ENCODE measurements at regions not wholly inside any gene's neighbourhood (a gene's known extent, or its start where the extent isn't known, plus 50 kb on each side); places are given as distances from the start of the nearest gene placed in this dataset.

GRCh38 chr5:174418809-174419539 is 305.4 kb upstream of the MSX2 start:
- peak; percentile 7 for DNase-seq (ENCODE audit: low read depth, low spot score)
- H3K36me3 Mint-ChIP-seq (ENCODE audit: low read depth), result no peaks in the 10 kb centered on the region

GRCh38 chr5:174419540-174420132 is 304.7 kb upstream of the MSX2 start:
- peaks cover 2% of the 10 kb centered on the region for H3K9me3 Mint-ChIP-seq
- peak; percentile 98 for TF ChIP-seq CTCF (conservative IDR thresholded peaks at IDR 0.05)
- no peak overlapping the region for H3K27ac Mint-ChIP-seq (ENCODE audit: unreplicated experiment)

More at GRCh38 chr5:174418809-174419539, 305.4 kb upstream of the MSX2 start:
- H3K4me1 Mint-ChIP-seq, result peaks cover 22% of the 10 kb centered on the region
- peak overlapping the region; percentile 42 for H3K4me3 Mint-ChIP-seq
- H3K27me3 Mint-ChIP-seq (ENCODE audit: low read depth), result peaks cover 38% of the 10 kb centered on the region
- TF ChIP-seq CTCF (conservative IDR thresholded peaks at IDR 0.05), result no peak
- peaks cover 2% of the 10 kb centered on the region for H3K9me3 Mint-ChIP-seq
- H3K27ac Mint-ChIP-seq (ENCODE audit: unreplicated experiment), result no peak overlapping the region

GRCh38 chr5:174420651-174421407 is 303.6 kb upstream of the MSX2 start:
- Mint-ChIP-seq H3K9me3 (peaks cover under 1% of the 10 kb centered on the region), H3K27ac (ENCODE audit: unreplicated experiment) (no peak overlapping the region), H3K4me3 (no peak overlapping the region), H3K36me3 (ENCODE audit: low read depth) (no peaks in the 10 kb centered on the region), H3K4me1 (peaks cover 20% of the 10 kb centered on the region), H3K27me3 (ENCODE audit: low read depth) (peaks cover 37% of the 10 kb centered on the region)
- no peak for TF ChIP-seq CTCF (conservative IDR thresholded peaks at IDR 0.05)
- DNase-seq (ENCODE audit: low read depth, low spot score), result no peak

More at GRCh38 chr5:174419540-174420132, 304.7 kb upstream of the MSX2 start:
- peaks cover 38% of the 10 kb centered on the region for H3K27me3 Mint-ChIP-seq (ENCODE audit: low read depth)
- no peaks in the 10 kb centered on the region for H3K36me3 Mint-ChIP-seq (ENCODE audit: low read depth)
- peaks cover 22% of the 10 kb centered on the region for H3K4me1 Mint-ChIP-seq
- DNase-seq (ENCODE audit: low read depth, low spot score), result peak; percentile 94
- peak overlapping the region; percentile 42 for H3K4me3 Mint-ChIP-seq

- peaks cover 16% of the 10 kb centered on the region for H3K4me1 Mint-ChIP-seq
Observed at GRCh38 chr5:174421408-174421805, 303.0 kb upstream of the MSX2 start.

More at GRCh38 chr5:174421408-174421805, 303.0 kb upstream of the MSX2 start:
- Mint-ChIP-seq H3K4me3 (no peak overlapping the region), H3K27ac (ENCODE audit: unreplicated experiment) (no peak overlapping the region), H3K27me3 (ENCODE audit: low read depth) (peaks cover 33% of the 10 kb centered on the region), H3K9me3 (no peaks in the 10 kb centered on the region), H3K36me3 (ENCODE audit: low read depth) (no peaks in the 10 kb centered on the region)
- DNase-seq (ENCODE audit: low read depth, low spot score), result no peak
- TF ChIP-seq CTCF (conservative IDR thresholded peaks at IDR 0.05), result no peak
